Body of pancreas (tissue), 4 donors: ENCODE measurements at regions not wholly inside any gene's neighbourhood (a gene's known extent, or its start where the extent isn't known, plus 50 kb on each side); places are given as distances from the start of the nearest gene placed in this dataset.

Experiments used
- ATAC-seq: fragments of 150-250 bp; one replicate; pipeline ENCODE4 v1.9.1; 2016
- DNase-seq, 4 donors: peaks; one replicate each; pipeline ENCODE4 v3.0.0-alpha.2; 2019
- H3K27ac ChIP-seq, 4 donors: fragments of 200-600 bp; sonication (generic); 1 replicate in 3 of 4; 2 replicates in 1 of 4; pipeline versions ENCODE4 v1.5.1 to v1.6.1; 2016 to 2019; ENCODE audit warnings: mild to moderate bottlenecking in 1 of 4, mixed read lengths in 1 of 4, moderate library complexity in 1 of 4
- H3K27me3 ChIP-seq, 2 donors: fragments of 200-600 bp; sonication (generic); one replicate each; pipeline ENCODE4 v1.6.0; 2016; ENCODE audit warnings: mild to moderate bottlenecking in 1 of 2
- H3K36me3 ChIP-seq, 2 donors: fragments of 200-600 bp; sonication (generic); replicated peaks in 1 of 2; 2 replicates each; pipeline ENCODE4 v1.5.1; 2016; ENCODE audit warnings: low read depth in 2 of 2; ENCODE audit not compliant: insufficient read depth in 1 of 2
- H3K4me1 ChIP-seq: fragments of 200-600 bp; sonication (generic); one replicate; pipeline ENCODE4 v1.6.0; 2016
- H3K4me3 ChIP-seq, 2 donors: fragments of 200-600 bp; sonication (generic); 1 replicate in 1 of 2; 2 replicates in 1 of 2; pipeline ENCODE4 v1.5.1; 2016 to 2019
- H3K9me3 ChIP-seq, 3 donors: fragments of 200-600 bp; sonication (generic); 1 replicate in 2 of 3; 2 replicates in 1 of 3; pipeline ENCODE4 v1.5.1; 2016
- POLR2A ChIP-seq, 3 donors: fragments of 450-650 bp; IDR thresholded peaks; one replicate each; pipeline ENCODE4 v1.6.1; 2016; ENCODE audit warnings: antibody characterized with exemption in 3 of 3, mild to moderate bottlenecking in 2 of 3
- WGBS, 2 donors: methylation state at CpG; one replicate each; pipeline ENCODE4 v1.1.5; 2017; 5-methylcytosine and 5-hydroxymethylcytosine counted together
- intact Hi-C: fragments of 100-400 bp; cut with DNase I; formaldehyde crosslinking; loops from one replicate; pipeline ENCODE4 v1.15.1; 2023
- TF ChIP-seq, protein P1 (sequence below), 7 experiments: fragments of 450-650 bp in 4 of 7; fragments of 200-600 bp in 3 of 7; sonication (generic) in 3 of 7; IDR thresholded peaks; one replicate each; pipeline ENCODE4 v1.5.1; 2016 to 2019; ENCODE audit warnings: antibody characterized with exemption in 7 of 7

DNA sequence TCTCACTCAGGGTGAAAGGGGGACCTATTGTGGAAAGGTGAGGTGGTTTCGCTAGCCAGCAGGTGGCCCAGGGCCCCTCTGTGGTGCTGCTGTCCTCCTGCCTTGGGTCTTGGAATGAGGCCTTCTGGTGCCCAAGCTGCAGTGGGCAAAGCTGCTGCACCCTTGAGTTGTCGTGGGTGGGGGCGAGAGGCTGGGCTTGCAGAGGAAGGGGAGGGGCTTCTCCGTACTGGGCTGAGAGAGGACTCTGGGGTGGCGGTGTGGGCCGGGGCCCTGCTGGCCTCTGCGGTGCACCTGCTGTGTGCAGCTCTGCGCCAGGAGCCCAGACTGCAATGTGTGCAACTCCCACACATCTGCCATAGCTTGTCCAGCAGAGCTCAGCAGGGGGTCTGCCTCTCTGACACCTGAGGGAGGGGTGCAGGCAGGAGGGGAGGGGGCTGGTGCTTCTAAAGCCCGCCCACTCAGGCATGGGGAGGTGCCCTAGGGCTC, 145.8 kb downstream of the KIF26A start:
- intact Hi-C loops: no loop called here
- Histone ChIP-seq H3K27me3 (no peaks in the 10 kb centered on the region), H3K4me1 (no peaks in the 10 kb centered on the region), H3K4me3 (no peak overlapping the region), H3K27ac (no peak overlapping the region), H3K9me3 (no peaks in the 10 kb centered on the region), H3K36me3 (no peaks in the 10 kb centered on the region)
- no peak for ATAC-seq
- peak in 2 of 4 donors; percentile 2 to 8 for DNase-seq
- 64 to 70% methylated on average over 2 to 9 of the region's 9 CpGs for WGBS, 2 donors
- TF ChIP-seq, protein P1, sequence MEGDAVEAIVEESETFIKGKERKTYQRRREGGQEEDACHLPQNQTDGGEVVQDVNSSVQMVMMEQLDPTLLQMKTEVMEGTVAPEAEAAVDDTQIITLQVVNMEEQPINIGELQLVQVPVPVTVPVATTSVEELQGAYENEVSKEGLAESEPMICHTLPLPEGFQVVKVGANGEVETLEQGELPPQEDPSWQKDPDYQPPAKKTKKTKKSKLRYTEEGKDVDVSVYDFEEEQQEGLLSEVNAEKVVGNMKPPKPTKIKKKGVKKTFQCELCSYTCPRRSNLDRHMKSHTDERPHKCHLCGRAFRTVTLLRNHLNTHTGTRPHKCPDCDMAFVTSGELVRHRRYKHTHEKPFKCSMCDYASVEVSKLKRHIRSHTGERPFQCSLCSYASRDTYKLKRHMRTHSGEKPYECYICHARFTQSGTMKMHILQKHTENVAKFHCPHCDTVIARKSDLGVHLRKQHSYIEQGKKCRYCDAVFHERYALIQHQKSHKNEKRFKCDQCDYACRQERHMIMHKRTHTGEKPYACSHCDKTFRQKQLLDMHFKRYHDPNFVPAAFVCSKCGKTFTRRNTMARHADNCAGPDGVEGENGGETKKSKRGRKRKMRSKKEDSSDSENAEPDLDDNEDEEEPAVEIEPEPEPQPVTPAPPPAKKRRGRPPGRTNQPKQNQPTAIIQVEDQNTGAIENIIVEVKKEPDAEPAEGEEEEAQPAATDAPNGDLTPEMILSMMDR (IDR thresholded peaks at IDR 0.05): no peak
- TF ChIP-seq POLR2A (IDR thresholded peaks at IDR 0.05): no peak

DNA sequence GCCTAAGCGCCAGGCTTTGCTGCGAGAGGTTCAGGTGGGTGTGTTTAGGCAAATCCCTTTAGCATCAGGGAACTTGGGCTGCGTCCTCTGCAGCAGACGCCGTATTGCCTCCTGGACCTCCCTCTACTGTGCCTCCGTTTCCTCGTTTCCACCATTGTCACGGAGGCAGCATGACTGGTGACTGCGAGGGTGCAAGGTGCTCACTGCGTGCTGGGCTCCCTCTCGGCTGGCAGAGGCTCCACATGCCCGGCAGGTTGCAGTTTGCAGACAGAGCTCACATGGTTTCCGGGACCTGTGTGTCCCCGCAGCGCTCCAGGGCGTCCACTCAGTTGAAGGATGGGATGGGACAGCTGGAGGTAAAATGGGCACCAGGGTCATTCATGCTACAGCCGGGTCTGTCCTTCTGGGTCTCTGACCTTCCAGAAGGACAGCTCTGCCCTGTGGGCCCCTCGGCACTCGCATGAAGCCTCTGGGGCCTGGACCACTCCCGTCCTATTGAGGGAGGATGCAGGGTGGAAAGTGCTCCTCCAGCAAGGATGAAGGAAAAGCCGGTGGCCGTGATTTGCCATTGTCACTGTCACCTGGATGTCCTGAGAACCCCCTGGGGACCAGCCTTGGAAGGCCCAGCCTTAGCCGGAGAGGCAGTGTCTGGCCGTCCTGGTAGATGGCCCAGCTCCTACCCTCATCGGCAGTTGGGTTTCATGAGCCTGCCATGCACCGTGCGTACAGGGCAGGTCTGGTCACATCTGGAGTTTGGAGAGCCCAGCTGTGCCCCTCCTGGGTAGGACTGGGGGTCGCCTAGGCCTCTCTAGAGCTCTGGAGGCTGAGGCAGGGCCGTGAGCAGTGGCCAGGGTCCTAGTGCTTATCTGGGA, 146.5 kb downstream of the KIF26A start:
- ATAC-seq (no peak), DNase-seq (peak in 2 of 4 donors; percentile 2 to 9)
- H3K27me3 ChIP-seq: no peaks in the 10 kb centered on the region
- no peaks in the 10 kb centered on the region for H3K9me3 ChIP-seq
- no peaks in the 10 kb centered on the region for H3K4me1 ChIP-seq
- 75% methylated on average over 28 of the region's 29 CpGs; no CpG with 5 or more reads in 1 of the 2 donors for WGBS, 2 donors
- TF ChIP-seq, protein P1 (IDR thresholded peaks at IDR 0.05): no peak
- no peak for TF ChIP-seq POLR2A (IDR thresholded peaks at IDR 0.05)
- H3K4me3 ChIP-seq: no peak overlapping the region
- H3K36me3 ChIP-seq: no peaks in the 10 kb centered on the region
- H3K27ac ChIP-seq: no peak overlapping the region
- intact Hi-C loops: no loop called here

DNA sequence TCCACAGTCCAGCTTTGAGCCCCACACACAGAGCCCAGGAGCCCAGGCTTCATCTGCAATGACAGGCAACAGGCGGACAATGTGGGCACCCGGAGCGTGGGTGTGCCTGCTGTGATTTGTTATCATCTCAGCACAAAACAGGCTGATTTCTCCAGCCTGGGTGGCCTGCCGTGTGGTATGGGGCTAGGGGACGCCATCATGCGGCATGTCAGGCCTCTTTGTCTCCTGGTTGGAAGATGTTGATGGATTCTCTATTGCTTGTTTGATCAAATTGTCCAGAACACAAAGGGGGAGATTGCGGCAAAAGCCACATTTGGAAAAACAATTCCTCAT, 147.1 kb downstream of the KIF26A start:
- ATAC-seq (no peak), DNase-seq (no peak)
- WGBS, 2 donors: 80 to 100% methylated on average over 1 to 7 of the region's 7 CpGs
- no peaks in the 10 kb centered on the region for H3K9me3 ChIP-seq
- no peak overlapping the region for H3K27ac ChIP-seq
- intact Hi-C loops: no loop called here
- H3K4me3 ChIP-seq: no peak overlapping the region
- no peaks in the 10 kb centered on the region for H3K36me3 ChIP-seq
- no peak for TF ChIP-seq POLR2A (IDR thresholded peaks at IDR 0.05)
- TF ChIP-seq, protein P1 (IDR thresholded peaks at IDR 0.05): no peak
- H3K27me3 ChIP-seq: no peaks in the 10 kb centered on the region
- no peaks in the 10 kb centered on the region for H3K4me1 ChIP-seq

DNA sequence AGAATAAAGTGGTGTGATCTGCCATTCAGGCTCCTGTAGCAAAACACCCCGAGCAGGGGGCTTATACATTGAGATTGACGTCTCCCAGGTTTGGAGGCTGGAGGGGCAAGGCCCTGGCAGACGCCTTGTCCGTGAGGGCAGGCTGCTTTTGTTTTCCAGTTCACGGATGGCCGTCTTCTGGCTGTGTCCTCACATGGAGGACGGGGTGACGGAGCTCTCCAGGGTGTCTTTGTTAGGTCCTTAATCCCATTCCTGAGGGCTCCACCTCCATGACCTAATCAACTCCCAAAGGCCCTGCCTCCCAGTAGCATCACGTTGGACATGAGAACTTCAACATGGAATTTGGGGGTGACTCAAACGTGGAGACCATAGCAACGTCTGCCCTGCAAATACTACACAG, 147.7 kb downstream of the KIF26A start:
- ATAC-seq (no peak), DNase-seq (peak in 1 of 4 donors; percentile 5)
- Histone ChIP-seq H3K27me3 (no peaks in the 10 kb centered on the region), H3K27ac (no peak overlapping the region), H3K4me1 (peaks cover 5% of the 10 kb centered on the region), H3K36me3 (no peaks in the 10 kb centered on the region), H3K9me3 (no peaks in the 10 kb centered on the region), H3K4me3 (no peak overlapping the region)
- intact Hi-C loops: no loop called here
- WGBS, 2 donors: 72 to 74% methylated on average over 11 of the region's 11 CpGs
- TF ChIP-seq, protein P1 (IDR thresholded peaks at IDR 0.05): no peak
- no peak for TF ChIP-seq POLR2A (IDR thresholded peaks at IDR 0.05)

DNA sequence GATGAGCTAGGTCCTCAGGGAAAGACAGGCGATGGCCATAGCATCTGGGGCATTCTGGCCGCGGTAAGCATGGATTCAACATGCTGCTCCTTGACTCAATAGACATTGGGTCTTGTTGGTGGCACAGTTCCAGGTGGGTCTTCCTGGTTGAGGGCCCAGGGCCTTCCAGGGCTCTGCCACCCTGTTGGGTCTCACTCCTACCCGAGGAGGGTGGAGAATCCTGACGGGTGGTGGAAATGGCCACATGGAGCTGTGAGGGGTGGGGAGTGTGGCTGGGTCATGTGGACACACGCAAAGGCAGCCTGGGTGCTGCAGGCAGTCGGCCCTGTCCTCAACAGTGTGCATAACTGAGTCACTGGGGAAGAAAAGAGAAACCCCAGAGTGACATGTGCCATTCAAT, 148.1 kb downstream of the KIF26A start:
- DNase-seq: no peak
- WGBS, 2 donors: 77 to 81% methylated on average over 7 of the region's 7 CpGs
- Histone ChIP-seq H3K4me1 (peaks cover 9% of the 10 kb centered on the region), H3K27ac (no peak overlapping the region), H3K36me3 (no peaks in the 10 kb centered on the region), H3K4me3 (no peak overlapping the region), H3K27me3 (no peaks in the 10 kb centered on the region), H3K9me3 (no peaks in the 10 kb centered on the region)
- no peak for TF ChIP-seq POLR2A (IDR thresholded peaks at IDR 0.05)
- TF ChIP-seq, protein P1 (IDR thresholded peaks at IDR 0.05): no peak
- ATAC-seq: no peak
- intact Hi-C loops: no loop called here
